A549 (cell line): ENCODE measurements at regions not wholly inside any gene's neighbourhood (a gene's known extent, or its start where the extent isn't known, plus 50 kb on each side); places are given as distances from the start of the nearest gene placed in this dataset.

Source experiments
- ATAC-seq, 2 experiments: fragments of 200-7000 bp in 1 of 2; fragments of >200 bp in 1 of 2; cut with Nextera tagmentation in 1 of 2; cut with Tn5 transposase in 1 of 2; 3 replicates each; pipeline versions ENCODE4 v1.8.0 to v1.9.1; 2018 to 2020; ENCODE audit warnings: mild to moderate bottlenecking in 1 of 2, moderate library complexity in 1 of 2
- CTCF ChIA-PET: fragments of 300-600 bp; sonication (Branson Sonifier 250); formaldehyde crosslinking; extraction: SDS; loops from one replicate; lab custom pipeline; 2021; ENCODE audit warnings: antibody characterized with exemption, inconsistent platforms; lab: Yijun Ruan, JAX
- POLR2A ChIA-PET: fragments of 350-600 bp; formaldehyde crosslinking; extraction: SDS; loops from one replicate; lab custom pipeline; 2021; ENCODE audit warnings: antibody characterized with exemption, inconsistent platforms; lab: Yijun Ruan, JAX
- DNase-seq, 2 experiments: peaks; one replicate each; pipeline versions ENCODE4 v3.0.0 to v3.0.0-alpha.2; 2011 to 2016; ENCODE audit warnings: low read depth in 1 of 2, low spot score in 1 of 2
- FAIRE-seq: peaks from 2 replicates; lab custom pipeline; 2011; peaks lifted over from hg19 to GRCh38; lab: Jason Lieb, UNC
- H3K27ac ChIP-seq, 2 experiments: fragments of >200 bp; sonication (Bioruptor Twin); formaldehyde crosslinking; 3 replicates each; pipeline ENCODE4 v1.5.1; 2016 to 2017
- H3K4me1 ChIP-seq: fragments of >200 bp; sonication (Bioruptor Twin); formaldehyde crosslinking; 3 replicates; pipeline ENCODE4 v1.6.1; 2016
- H3K4me2 ChIP-seq: fragments of >200 bp; sonication (Bioruptor Twin); formaldehyde crosslinking; 3 replicates; pipeline ENCODE4 v1.6.1; 2016
- H3K4me3 ChIP-seq: fragments of >200 bp; sonication (Bioruptor Twin); formaldehyde crosslinking; 3 replicates; pipeline ENCODE4 v1.5.1; 2016
- H3K9me3 ChIP-seq: fragments of >200 bp; sonication (Bioruptor Twin); formaldehyde crosslinking; 3 replicates; pipeline ENCODE4 v1.6.1; 2016
- CBX2 ChIP-seq: fragments of 200-600 bp; sonication (generic); IDR thresholded peaks from 2 replicates; pipeline ENCODE4 v1.6.1; 2016; ENCODE audit warnings: low read depth, mild to moderate bottlenecking, borderline replicate concordance
- CHD2 ChIP-seq: fragments of 150-350 bp; IDR thresholded peaks from 2 replicates; pipeline ENCODE4 v1.6.1; 2014; ENCODE audit warnings: low read length; ENCODE audit not compliant: partially characterized antibody
- CHD4 ChIP-seq: fragments of 200-600 bp; sonication (generic); IDR thresholded peaks from 2 replicates; pipeline ENCODE4 v1.6.1; 2016; ENCODE audit warnings: antibody characterized with exemption, mild to moderate bottlenecking, borderline replicate concordance
- EHMT2 ChIP-seq: fragments of 200-600 bp; sonication (generic); IDR thresholded peaks from 2 replicates; pipeline ENCODE4 v1.6.1; 2016; ENCODE audit warnings: antibody characterized with exemption, low read depth, mild to moderate bottlenecking, moderate library complexity
- EP300 ChIP-seq, 2 experiments: fragments of >200 bp; sonication (Bioruptor Twin); formaldehyde crosslinking; IDR thresholded peaks; 2 replicates in 1 of 2; 3 replicates in 1 of 2; pipeline ENCODE4 v1.6.1; 2016 to 2017
- FOSB ChIP-seq: fragments of 250-450 bp; sonication (Bioruptor Pico); IDR thresholded peaks from 2 replicates; pipeline ENCODE4 v1.5.0; 2020; ENCODE audit warnings: mild to moderate bottlenecking, moderate library complexity
- FOSL2 ChIP-seq, 2 experiments: fragments of 450-650 bp in 1 of 2; fragments of >200 bp in 1 of 2; sonication (Bioruptor Twin) in 1 of 2; formaldehyde crosslinking; IDR thresholded peaks; 2 replicates each; pipeline versions ENCODE4 v1.5.0 to v1.6.1; 2016 to 2020; ENCODE audit warnings: mild to moderate bottlenecking in 1 of 2, moderate library complexity in 1 of 2
- HDAC2 ChIP-seq: fragments of 200-600 bp; sonication (generic); IDR thresholded peaks from 2 replicates; pipeline ENCODE4 v1.6.1; 2016
- HES2 ChIP-seq: fragments of >200 bp; sonication (Bioruptor Twin); formaldehyde crosslinking; IDR thresholded peaks from 2 replicates; pipeline ENCODE4 v1.6.1; 2016
- HEYL ChIP-seq: fragments of 250-450 bp; sonication (Bioruptor Pico); IDR thresholded peaks from 2 replicates; pipeline ENCODE4 v1.8.0; 2021; ENCODE audit warnings: mild to moderate bottlenecking, moderate library complexity
- HMGXB4 ChIP-seq: fragments of 250-450 bp; sonication (Bioruptor Pico); IDR thresholded peaks from 2 replicates; pipeline ENCODE4 v1.5.0; 2021; ENCODE audit warnings: mild to moderate bottlenecking, moderate library complexity, borderline replicate concordance
- HOXB13 ChIP-seq: fragments of 250-450 bp; sonication (Bioruptor Pico); IDR thresholded peaks from 2 replicates; pipeline ENCODE4 v1.5.0; 2020; ENCODE audit warnings: low read depth, mild to moderate bottlenecking, moderate library complexity
- HOXB5 ChIP-seq: fragments of 250-450 bp; sonication (Bioruptor Pico); IDR thresholded peaks from 2 replicates; pipeline ENCODE4 v1.5.0; 2020; ENCODE audit warnings: mild to moderate bottlenecking, moderate library complexity
- JUNB ChIP-seq: fragments of >200 bp; sonication (Bioruptor Twin); formaldehyde crosslinking; IDR thresholded peaks from 2 replicates; pipeline ENCODE4 v1.6.1; 2016
- KDM1A ChIP-seq: fragments of 200-600 bp; sonication (generic); IDR thresholded peaks from 2 replicates; pipeline ENCODE4 v1.6.1; 2016; ENCODE audit warnings: low read depth, mild to moderate bottlenecking
- KDM5A ChIP-seq: fragments of 200-600 bp; sonication (generic); IDR thresholded peaks from 2 replicates; pipeline ENCODE4 v1.6.1; 2016; ENCODE audit warnings: antibody characterized with exemption, mild to moderate bottlenecking
- MAFK ChIP-seq: fragments of 450-650 bp; IDR thresholded peaks from 2 replicates; pipeline ENCODE4 v1.6.1; 2014; ENCODE audit not compliant: partially characterized antibody
- NPAS2 ChIP-seq: fragments of 250-450 bp; sonication (Bioruptor Pico); IDR thresholded peaks from 2 replicates; pipeline ENCODE4 v1.8.0; 2022; ENCODE audit warnings: mild to moderate bottlenecking, moderate library complexity, borderline replicate concordance
- PHF8 ChIP-seq: fragments of 200-600 bp; sonication (generic); IDR thresholded peaks from 2 replicates; pipeline ENCODE4 v1.6.1; 2016; ENCODE audit warnings: low read depth, mild to moderate bottlenecking, antibody characterized with exemption, moderate library complexity, borderline replicate concordance
- POLR2A ChIP-seq: IDR thresholded peaks from 2 replicates; pipeline ENCODE4 v1.6.1; 2012; ENCODE audit warnings: mild to moderate bottlenecking, low read length
- RAD21 ChIP-seq, 2 experiments: fragments of >200 bp in 1 of 2; sonication (Bioruptor Twin) in 1 of 2; formaldehyde crosslinking in 1 of 2; IDR thresholded peaks in 1 of 2; conservative IDR thresholded peaks in 1 of 2; 2 replicates in 1 of 2; 3 replicates in 1 of 2; pipeline ENCODE4 v1.6.1; 2012 to 2018; ENCODE audit warnings: inconsistent platforms in 1 of 2
- RARB ChIP-seq: fragments of 250-450 bp; sonication (Bioruptor Pico); IDR thresholded peaks from 2 replicates; pipeline ENCODE4 v1.8.0; 2021; ENCODE audit warnings: mild to moderate bottlenecking, moderate library complexity
- SMC3 ChIP-seq: fragments of >200 bp; sonication (Bioruptor Twin); formaldehyde crosslinking; IDR thresholded peaks from 3 replicates; pipeline ENCODE4 v1.6.1; 2018; ENCODE audit warnings: inconsistent platforms
- SREBF2 ChIP-seq: fragments of 450-650 bp; IDR thresholded peaks from 2 replicates; pipeline ENCODE4 v1.6.1; 2014; ENCODE audit warnings: mild to moderate bottlenecking, moderate library complexity
- TP53 ChIP-seq: fragments of 250-450 bp; sonication (Bioruptor Pico); IDR thresholded peaks from 2 replicates; pipeline ENCODE4 v1.5.0; 2021; ENCODE audit warnings: mild to moderate bottlenecking, moderate library complexity
- ZC3H11A ChIP-seq: fragments of 450-650 bp; IDR thresholded peaks from 2 replicates; pipeline ENCODE4 v1.6.1; 2014; ENCODE audit warnings: antibody characterized with exemption, mild to moderate bottlenecking
- WGBS: methylation state at CpG from one replicate; pipeline ENCODE4 v1.1.6; 2017; ENCODE audit errors: missing lambda C conversion rate; 5-methylcytosine and 5-hydroxymethylcytosine counted together
- TF ChIP-seq, protein P1 (sequence below): IDR thresholded peaks from 2 replicates; pipeline ENCODE4 v1.6.1; 2012
- TF ChIP-seq, protein P2 (sequence below): fragments of 450-650 bp; IDR thresholded peaks from 2 replicates; pipeline ENCODE4 v1.6.1; 2014; ENCODE audit warnings: antibody characterized with exemption

DNA sequence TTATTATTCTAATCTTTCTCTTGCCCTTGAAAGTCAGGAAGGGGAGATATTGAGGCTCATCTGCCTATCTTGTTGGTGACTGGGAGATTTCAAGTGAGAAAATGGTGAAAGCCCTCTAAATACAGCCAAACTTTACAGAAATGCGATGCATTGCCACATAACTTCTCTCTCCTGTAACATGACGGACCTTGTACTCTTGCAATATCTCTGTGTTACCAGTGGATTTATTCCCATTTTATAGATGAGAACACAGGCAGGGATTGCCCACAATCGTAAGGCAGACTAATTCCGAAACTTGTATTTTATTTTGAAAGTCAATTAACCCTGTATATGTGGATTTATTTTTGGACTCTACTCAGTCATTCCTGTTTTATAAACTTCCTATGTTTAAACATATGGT, 57.3 kb upstream of the MPP7 start:
- DNase-seq (no peak), FAIRE-seq (no peak)
- no peaks in the 10 kb centered on the region for H3K9me3 ChIP-seq
- H3K4me1 ChIP-seq: no peaks in the 10 kb centered on the region
- POLR2A ChIA-PET: no interaction called here
- WGBS: 65% methylated on average over 4 of the region's 4 CpGs
- TF ChIP-seq EHMT2 (no peak), HES2 (no peak), CHD4 (no peak), NPAS2 (CRISPR knock-in tag) (no peak), JUNB (no peak), HEYL (CRISPR knock-in tag) (no peak), KDM1A (no peak), TP53 (CRISPR knock-in tag) (no peak), POLR2A (no peak), CHD2 (no peak), EP300 (IDR thresholded peaks at IDR 0.05) (no peak), FOSL2 (IDR thresholded peaks at IDR 0.05) (no peak), FOSL2 (CRISPR knock-in tag; IDR thresholded peaks at IDR 0.05) (no peak), RAD21 (conservative IDR thresholded peaks at IDR 0.05 in 1 of 2, IDR thresholded peaks at IDR 0.05 in 1 of 2) (no peak), RARB (CRISPR knock-in tag) (no peak)
- TF ChIP-seq, protein P1, sequence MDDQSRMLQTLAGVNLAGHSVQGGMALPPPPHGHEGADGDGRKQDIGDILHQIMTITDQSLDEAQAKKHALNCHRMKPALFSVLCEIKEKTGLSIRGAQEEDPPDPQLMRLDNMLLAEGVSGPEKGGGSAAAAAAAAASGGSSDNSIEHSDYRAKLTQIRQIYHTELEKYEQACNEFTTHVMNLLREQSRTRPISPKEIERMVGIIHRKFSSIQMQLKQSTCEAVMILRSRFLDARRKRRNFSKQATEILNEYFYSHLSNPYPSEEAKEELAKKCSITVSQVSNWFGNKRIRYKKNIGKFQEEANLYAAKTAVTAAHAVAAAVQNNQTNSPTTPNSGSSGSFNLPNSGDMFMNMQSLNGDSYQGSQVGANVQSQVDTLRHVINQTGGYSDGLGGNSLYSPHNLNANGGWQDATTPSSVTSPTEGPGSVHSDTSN: no peak
- TF ChIP-seq, protein P2, sequence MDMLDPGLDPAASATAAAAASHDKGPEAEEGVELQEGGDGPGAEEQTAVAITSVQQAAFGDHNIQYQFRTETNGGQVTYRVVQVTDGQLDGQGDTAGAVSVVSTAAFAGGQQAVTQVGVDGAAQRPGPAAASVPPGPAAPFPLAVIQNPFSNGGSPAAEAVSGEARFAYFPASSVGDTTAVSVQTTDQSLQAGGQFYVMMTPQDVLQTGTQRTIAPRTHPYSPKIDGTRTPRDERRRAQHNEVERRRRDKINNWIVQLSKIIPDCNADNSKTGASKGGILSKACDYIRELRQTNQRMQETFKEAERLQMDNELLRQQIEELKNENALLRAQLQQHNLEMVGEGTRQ: no peak
- TF ChIP-seq, all 56 proteins: peak for 0
- no peak overlapping the region for H3K27ac ChIP-seq
- H3K4me2 ChIP-seq: no peak overlapping the region
- H3K4me3 ChIP-seq: no peak overlapping the region
- CTCF ChIA-PET: no interaction called here
- ATAC-seq: no peak

- Histone ChIP-seq H3K27ac (no peak overlapping the region), H3K4me2 (no peak overlapping the region), H3K4me1 (no peaks in the 10 kb centered on the region), H3K9me3 (no peaks in the 10 kb centered on the region), H3K4me3 (no peak overlapping the region)
- DNase-seq (no peak), FAIRE-seq (no peak), ATAC-seq (no peak)
- ChIA-PET POLR2A (no interaction called here), CTCF (interaction anchor here (1.0 kb wide), 1 partner anchor 18 kb away, joined by 3 read pairs; no protein-coding TSS in a partner anchor)
- TF ChIP-seq CBX2: no peak
- TF ChIP-seq HOXB5: no peak
- TF ChIP-seq, protein P2: no peak
- TF ChIP-seq, protein P1: no peak
- no peak for TF ChIP-seq FOSL2 (IDR thresholded peaks at IDR 0.05)
- no peak for TF ChIP-seq FOSL2 (CRISPR knock-in tag; IDR thresholded peaks at IDR 0.05)
- no peak for TF ChIP-seq RARB (CRISPR knock-in tag)
- no peak for TF ChIP-seq CHD4
- TF ChIP-seq HDAC2: no peak
Observed at GRCh38 chr10:28363376-28363775, 60.5 kb upstream of the MPP7 start.

- Histone ChIP-seq H3K4me2 (no peak overlapping the region), H3K4me3 (no peak overlapping the region), H3K27ac (no peak overlapping the region), H3K4me1 (no peaks in the 10 kb centered on the region), H3K9me3 (no peaks in the 10 kb centered on the region)
- TF ChIP-seq RARB (CRISPR knock-in tag) (no peak), HOXB13 (no peak), SREBF2 (no peak), SMC3 (no peak), FOSL2 (IDR thresholded peaks at IDR 0.05) (no peak), FOSL2 (CRISPR knock-in tag; IDR thresholded peaks at IDR 0.05) (no peak), HEYL (CRISPR knock-in tag) (no peak), HES2 (no peak), EP300 (IDR thresholded peaks at IDR 0.05) (no peak), MAFK (no peak), FOSB (CRISPR knock-in tag) (no peak), KDM5A (no peak), ZC3H11A (no peak), KDM1A (no peak), PHF8 (no peak), HMGXB4 (CRISPR knock-in tag) (no peak)
- WGBS: 9% methylated on average over 2 of the region's 2 CpGs
- ChIA-PET POLR2A (no interaction called here), CTCF (interaction anchor here (1.0 to 1.7 kb wide), 2 partner anchors 16 to 28 kb away, joined by 3 to 7 read pairs; no protein-coding TSS in a partner anchor)
- FAIRE-seq (no peak), ATAC-seq (no peak), DNase-seq (no peak)
Observed at GRCh38 chr10:28365840-28366239, 63.0 kb upstream of the MPP7 start.
